Keratinocyte (primary cell): ENCODE measurements at regions not wholly inside any gene's neighbourhood (a gene's known extent, or its start where the extent isn't known, plus 50 kb on each side); places are given as distances from the start of the nearest gene placed in this dataset.

Experiments used
- DNase-seq: peaks from one replicate; pipeline ENCODE4 v3.0.0-alpha.2; 2011; ENCODE audit warnings: low read depth, missing footprints, low spot score
- FAIRE-seq: peaks from 2 replicates; lab custom pipeline; 2011; peaks lifted over from hg19 to GRCh38; lab: Jason Lieb, UNC
- H2AFZ ChIP-seq: 2 replicates; pipeline ENCODE4 v1.6.0; 2012; ENCODE audit warnings: low read length, control low read depth, inconsistent platforms; ENCODE audit not compliant: control insufficient read depth
- H3K27ac ChIP-seq: 2 replicates; pipeline ENCODE4 v1.5.1; 2011; ENCODE audit warnings: low read length; ENCODE audit not compliant: control insufficient read depth, insufficient read depth
- H3K27me3 ChIP-seq: 3 replicates; pipeline ENCODE4 v1.6.0; 2011; ENCODE audit warnings: low read length; ENCODE audit not compliant: control insufficient read depth, insufficient read depth; ENCODE audit errors: extremely low read depth
- H3K36me3 ChIP-seq, 2 experiments: 2 replicates in 1 of 2; 3 replicates in 1 of 2; pipeline ENCODE4 v1.5.1; 2011; ENCODE audit warnings: low read length in 2 of 2, mild to moderate bottlenecking in 1 of 2; ENCODE audit not compliant: control insufficient read depth in 2 of 2, insufficient read depth in 2 of 2; ENCODE audit errors: extremely low read depth in 1 of 2
- H3K4me1 ChIP-seq: 3 replicates; pipeline ENCODE4 v1.5.1; 2011; ENCODE audit warnings: low read length; ENCODE audit not compliant: control insufficient read depth, insufficient read depth; ENCODE audit errors: extremely low read depth
- H3K4me2 ChIP-seq: 3 replicates; pipeline ENCODE4 v1.6.0; 2011; ENCODE audit warnings: low read depth, low read length; ENCODE audit not compliant: control insufficient read depth, insufficient read depth; ENCODE audit errors: extremely low read depth
- H3K4me3 ChIP-seq, 3 experiments: fragments of 200-600 bp in 1 of 3; sonication (generic) in 1 of 3; 2 replicates in 2 of 3; 3 replicates in 1 of 3; pipeline ENCODE4 v1.5.1; 2011 to 2016; ENCODE audit warnings: low read length in 3 of 3, mild to moderate bottlenecking in 3 of 3, control low read depth in 2 of 3, inconsistent platforms in 1 of 3, low read depth in 1 of 3, mixed read lengths in 1 of 3, mixed run types in 1 of 3, moderate library complexity in 1 of 3; ENCODE audit not compliant: control insufficient read depth in 2 of 3, insufficient read depth in 2 of 3; ENCODE audit errors: extremely low read depth in 1 of 3
- H3K79me2 ChIP-seq: 2 replicates; pipeline ENCODE4 v1.6.0; 2012; ENCODE audit warnings: low read length; ENCODE audit not compliant: control insufficient read depth, insufficient read depth
- H3K9ac ChIP-seq: 3 replicates; pipeline ENCODE4 v1.6.0; 2011; ENCODE audit warnings: low read length; ENCODE audit not compliant: control insufficient read depth, insufficient read depth; ENCODE audit errors: extremely low read depth
- H3K9me1 ChIP-seq: 3 replicates; pipeline ENCODE4 v1.6.0; 2011; ENCODE audit warnings: low read length; ENCODE audit not compliant: control insufficient read depth, insufficient read depth; ENCODE audit errors: extremely low read depth
- H3K9me3 ChIP-seq: 2 replicates; pipeline ENCODE4 v1.5.1; 2012; ENCODE audit warnings: low read depth, low read length; ENCODE audit not compliant: control insufficient read depth
- H4K20me1 ChIP-seq: 3 replicates; pipeline ENCODE4 v1.6.0; 2011; ENCODE audit warnings: low read length; ENCODE audit not compliant: control insufficient read depth, insufficient read depth; ENCODE audit errors: extremely low read depth
- CTCF ChIP-seq, 3 experiments: IDR thresholded peaks in 1 of 3; conservative IDR thresholded peaks in 1 of 3; optimal IDR thresholded peaks in 1 of 3; 2 replicates in 2 of 3; 3 replicates in 1 of 3; pipeline versions ENCODE3 to v1.5.1; 2011; ENCODE audit warnings: low read length in 3 of 3, mild to moderate bottlenecking in 3 of 3, moderate library complexity in 2 of 3, control low read depth in 1 of 3, inconsistent platforms in 1 of 3; ENCODE audit not compliant: insufficient read depth in 2 of 3; ENCODE audit errors: extremely low read depth in 1 of 3
- EZH2 ChIP-seq: IDR thresholded peaks from one replicate; pipeline ENCODE4 v1.6.1; 2012; ENCODE audit warnings: inconsistent platforms, mild to moderate bottlenecking, low read length, moderate library complexity
- dilution Hi-C: fragments of 300-500 bp; cut with MboI; formaldehyde crosslinking; loops from one replicate; pipeline ENCODE4 v1.7.0; 2020; ENCODE audit warnings: low sequenced_read_pairs; ENCODE audit not compliant: extremely low pct_ligation_motif_present

DNA sequence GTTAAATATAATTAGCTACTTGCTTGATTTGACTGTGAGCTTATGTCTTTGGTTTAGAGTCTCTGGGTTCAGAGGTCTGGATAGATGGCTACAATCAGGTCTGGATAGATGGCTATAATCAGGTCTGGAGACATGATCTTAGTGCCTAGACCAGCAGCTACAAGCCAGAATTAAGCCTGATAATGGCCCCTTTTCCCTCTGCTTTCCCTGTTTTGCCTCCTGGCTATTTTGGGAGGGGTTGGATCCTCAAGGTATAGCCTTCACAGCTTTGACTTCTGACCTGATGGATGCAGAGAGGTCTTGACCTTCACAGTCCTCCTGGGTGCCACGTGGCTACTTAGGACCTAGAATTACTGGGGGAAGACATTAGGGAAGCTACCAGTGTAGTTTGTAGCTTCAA, 877.7 kb downstream of the GALC start:
- FAIRE-seq, result no peak

GRCh38 chr14:87113286-87113685, 879.7 kb downstream of the GALC start:
- no peak for FAIRE-seq
- no peaks in the 10 kb centered on the region for H4K20me1 ChIP-seq
- no peaks in the 10 kb centered on the region for H3K9me1 ChIP-seq
- no peak overlapping the region for H3K4me3 ChIP-seq
- no peaks in the 10 kb centered on the region for H3K79me2 ChIP-seq
- peaks cover 3% of the 10 kb centered on the region for H3K4me1 ChIP-seq
- no peak overlapping the region for H3K27ac ChIP-seq
- no peak overlapping the region for H3K4me2 ChIP-seq
- H3K27me3 ChIP-seq, result no peaks in the 10 kb centered on the region
- no peak overlapping the region for H3K9ac ChIP-seq
- no peaks in the 10 kb centered on the region for H3K9me3 ChIP-seq
- TF ChIP-seq EZH2 (no peak), CTCF (optimal IDR thresholded peaks at IDR 0.05 in 1 of 3, IDR thresholded peaks at IDR 0.05 in 1 of 3, conservative IDR thresholded peaks at IDR 0.05 in 1 of 3; ENCODE audit: extremely low read depth in 1 of 3, insufficient read depth in 2 of 3, low read length in 3 of 3) (no peak)
- dilution Hi-C loops, result no loop called here
- H2AFZ ChIP-seq, result no peak overlapping the region
- no peaks in the 10 kb centered on the region for H3K36me3 ChIP-seq
- DNase-seq, result no peak

More for the DNA sequence above, 877.7 kb downstream of the GALC start:
- Histone ChIP-seq H3K79me2 (no peaks in the 10 kb centered on the region), H3K4me1 (no peaks in the 10 kb centered on the region), H2AFZ (peak overlapping the region; percentile 30), H3K4me2 (no peak overlapping the region), H3K4me3 (no peak overlapping the region), H3K27ac (no peak overlapping the region), H3K9me3 (no peaks in the 10 kb centered on the region), H3K9ac (no peak overlapping the region), H4K20me1 (no peaks in the 10 kb centered on the region), H3K36me3 (no peaks in the 10 kb centered on the region), H3K27me3 (no peaks in the 10 kb centered on the region), H3K9me1 (no peaks in the 10 kb centered on the region)
- TF ChIP-seq CTCF (optimal IDR thresholded peaks at IDR 0.05 in 1 of 3, IDR thresholded peaks at IDR 0.05 in 1 of 3, conservative IDR thresholded peaks at IDR 0.05 in 1 of 3; ENCODE audit: extremely low read depth in 1 of 3, insufficient read depth in 2 of 3, low read length in 3 of 3) (no peak), EZH2 (no peak)
- dilution Hi-C loops, result no loop called here
- no peak for DNase-seq
